ENCODE measurements at regions not wholly inside any gene's neighbourhood (a gene's known extent, or its start where the extent isn't known, plus 50 kb on each side); places are given as distances from the start of the nearest gene placed in this dataset.

GRCh38 chr5:42066131-42066530, 141.1 kb downstream of the FBXO4 start:
- TF ChIP-seq POLR2A (IDR thresholded peaks at IDR 0.05; ENCODE audit: low read depth, low read length) (no peak), CTCF (IDR thresholded peaks at IDR 0.05; ENCODE audit: extremely low read depth in 1 of 2, insufficient read depth in 1 of 2, low read depth in 1 of 2, low read length in 2 of 2) (no peak), FOS (IDR thresholded peaks at IDR 0.05; ENCODE audit: borderline replicate concordance, insufficient read depth, low read length) (no peak)

Data from endothelial cell of umbilical vein (primary cell).